Prostate gland (tissue), 2 donors: ENCODE measurements at regions not wholly inside any gene's neighbourhood (a gene's known extent, or its start where the extent isn't known, plus 50 kb on each side); places are given as distances from the start of the nearest gene placed in this dataset.

Source experiments
- DNase-seq: peaks from one replicate; pipeline ENCODE4 v3.0.0-alpha.2; 2019; ENCODE audit warnings: low spot score
- H3K27ac ChIP-seq, 2 donors: fragments of 200-600 bp; sonication (generic); 2 replicates each; pipeline ENCODE4 v1.5.1; 2017 to 2019
- H3K27me3 ChIP-seq: fragments of 200-600 bp; sonication (generic); replicated peaks from 2 replicates; pipeline ENCODE4 v1.5.1; 2019; ENCODE audit not compliant: insufficient read depth
- H3K36me3 ChIP-seq, 2 donors: fragments of 200-600 bp; sonication (generic); 1 replicate in 1 of 2; 2 replicates in 1 of 2; pipeline versions ENCODE4 v1.5.1 to v1.8.1; 2017 to 2019
- H3K4me1 ChIP-seq: fragments of 200-600 bp; sonication (generic); replicated peaks from 2 replicates; pipeline ENCODE4 v1.5.1; 2019
- H3K4me3 ChIP-seq, 2 donors: fragments of 200-600 bp; sonication (generic); 2 replicates each; pipeline ENCODE4 v1.5.1; 2017 to 2019
- H3K9me3 ChIP-seq: fragments of 200-600 bp; sonication (generic); 2 replicates; pipeline ENCODE4 v1.5.1; 2017
- CTCF ChIP-seq, 4 experiments: fragments of 200-600 bp in 2 of 4; fragments of 450-650 bp in 2 of 4; sonication (generic) in 2 of 4; IDR thresholded peaks; 1 replicate in 3 of 4; 2 replicates in 1 of 4; pipeline ENCODE4 v1.5.1; 2016 to 2019; ENCODE audit warnings: antibody characterized with exemption in 4 of 4, mild to moderate bottlenecking in 2 of 4, moderate library complexity in 2 of 4
- POLR2A ChIP-seq: fragments of 450-650 bp; IDR thresholded peaks from one replicate; pipeline ENCODE4 v1.6.1; 2016; ENCODE audit warnings: antibody characterized with exemption, mild to moderate bottlenecking
- POLR2AphosphoS5 ChIP-seq: sonication (generic); formaldehyde crosslinking; IDR thresholded peaks from one replicate; pipeline ENCODE4 v1.6.1; 2017; ENCODE audit warnings: antibody characterized with exemption
- WGBS: methylation state at CpG from one replicate; pipeline ENCODE4 v1.1.5; 2018; 5-methylcytosine and 5-hydroxymethylcytosine counted together
- intact Hi-C: fragments of 100-400 bp; cut with DNase I; formaldehyde crosslinking; loops from one replicate; pipeline ENCODE4 v1.14.2; 2022

GRCh38 chr2:13545320-13545719 is 828.6 kb downstream of the TRIB2 start:
- no peak for TF ChIP-seq POLR2AphosphoS5
- TF ChIP-seq POLR2A: no peak
- no peak for TF ChIP-seq CTCF (IDR thresholded peaks at IDR 0.05)
- 44% methylated on average over 2 of the region's 2 CpGs for WGBS
- intact Hi-C loops: no loop called here

GRCh38 chr2:13546131-13546530 is 829.4 kb downstream of the TRIB2 start:
- 50% methylated on average over 1 of the region's 1 CpG for WGBS
- TF ChIP-seq POLR2A (no peak), CTCF (IDR thresholded peaks at IDR 0.05) (no peak), POLR2AphosphoS5 (no peak)
- intact Hi-C loops: no loop called here
- no peaks in the 10 kb centered on the region for H3K36me3 ChIP-seq
- no peaks in the 10 kb centered on the region for H3K4me1 ChIP-seq
- no peak overlapping the region for H3K27ac ChIP-seq
- H3K27me3 ChIP-seq: no peaks in the 10 kb centered on the region
- no peak overlapping the region for H3K4me3 ChIP-seq
- no peaks in the 10 kb centered on the region for H3K9me3 ChIP-seq
- no peak for DNase-seq

More at GRCh38 chr2:13545320-13545719, 828.6 kb downstream of the TRIB2 start:
- H3K4me3 ChIP-seq: no peak overlapping the region
- H3K4me1 ChIP-seq: no peaks in the 10 kb centered on the region
- no peak for DNase-seq
- no peaks in the 10 kb centered on the region for H3K9me3 ChIP-seq
- H3K27ac ChIP-seq: peak overlapping the region in 1 of 2 donors; percentile 41
- H3K36me3 ChIP-seq: no peaks in the 10 kb centered on the region
- H3K27me3 ChIP-seq: no peaks in the 10 kb centered on the region

- Histone ChIP-seq H3K4me1 (no peaks in the 10 kb centered on the region), H3K9me3 (no peaks in the 10 kb centered on the region), H3K27ac (peak overlapping the region; percentile 12 to 24), H3K27me3 (no peaks in the 10 kb centered on the region), H3K4me3 (no peak overlapping the region), H3K36me3 (no peaks in the 10 kb centered on the region)
- intact Hi-C loops: no loop called here
- no peak for DNase-seq
- WGBS: 77% methylated on average over 6 of the region's 6 CpGs
- TF ChIP-seq POLR2AphosphoS5: no peak
- no peak for TF ChIP-seq POLR2A
- TF ChIP-seq CTCF (IDR thresholded peaks at IDR 0.05): no peak
These were observed 833.8 kb downstream of the TRIB2 start for GRCh38 chr2:13550285-13551231.

GRCh38 chr2:13558368-13558767 is 841.6 kb downstream of the TRIB2 start:
- H3K27ac ChIP-seq: peak overlapping the region in 1 of 2 donors; percentile 53
- no peaks in the 10 kb centered on the region for H3K36me3 ChIP-seq
- H3K4me1 ChIP-seq: no peaks in the 10 kb centered on the region
- intact Hi-C loops: no loop called here
- WGBS: 48% methylated on average over 3 of the region's 3 CpGs
- no peaks in the 10 kb centered on the region for H3K27me3 ChIP-seq
- DNase-seq: no peak
- TF ChIP-seq CTCF (IDR thresholded peaks at IDR 0.05) (no peak), POLR2AphosphoS5 (no peak), POLR2A (no peak)
- H3K4me3 ChIP-seq: no peak overlapping the region
- no peaks in the 10 kb centered on the region for H3K9me3 ChIP-seq

- Histone ChIP-seq H3K36me3 (no peaks in the 10 kb centered on the region), H3K4me3 (no peak overlapping the region), H3K27me3 (no peaks in the 10 kb centered on the region), H3K27ac (peak overlapping the region; percentile 53 to 64), H3K9me3 (no peaks in the 10 kb centered on the region), H3K4me1 (no peaks in the 10 kb centered on the region)
- TF ChIP-seq POLR2A (no peak), CTCF (IDR thresholded peaks at IDR 0.05) (no peak), POLR2AphosphoS5 (no peak)
- no peak for DNase-seq
- intact Hi-C loops: no loop called here
These were observed 843.6 kb downstream of the TRIB2 start for GRCh38 chr2:13560322-13560721.
